A549 (cell line): ENCODE measurements at regions not wholly inside any gene's neighbourhood (a gene's known extent, or its start where the extent isn't known, plus 50 kb on each side); places are given as distances from the start of the nearest gene placed in this dataset.

Experiments
- ATAC-seq, 2 experiments: fragments of 200-7000 bp in 1 of 2; fragments of >200 bp in 1 of 2; cut with Nextera tagmentation in 1 of 2; cut with Tn5 transposase in 1 of 2; 3 replicates each; pipeline versions ENCODE4 v1.8.0 to v1.9.1; 2018 to 2020; ENCODE audit warnings: mild to moderate bottlenecking in 1 of 2, moderate library complexity in 1 of 2
- CTCF ChIA-PET: fragments of 300-600 bp; sonication (Branson Sonifier 250); formaldehyde crosslinking; extraction: SDS; loops from one replicate; lab custom pipeline; 2021; ENCODE audit warnings: antibody characterized with exemption, inconsistent platforms; lab: Yijun Ruan, JAX
- POLR2A ChIA-PET: fragments of 350-600 bp; formaldehyde crosslinking; extraction: SDS; loops from one replicate; lab custom pipeline; 2021; ENCODE audit warnings: antibody characterized with exemption, inconsistent platforms; lab: Yijun Ruan, JAX
- DNase-seq, 2 experiments: peaks; one replicate each; pipeline versions ENCODE4 v3.0.0 to v3.0.0-alpha.2; 2011 to 2016; ENCODE audit warnings: low read depth in 1 of 2, low spot score in 1 of 2
- FAIRE-seq: peaks from 2 replicates; lab custom pipeline; 2011; peaks lifted over from hg19 to GRCh38; lab: Jason Lieb, UNC
- H3K27ac ChIP-seq, 2 experiments: fragments of >200 bp; sonication (Bioruptor Twin); formaldehyde crosslinking; 3 replicates each; pipeline ENCODE4 v1.5.1; 2016 to 2017
- H3K4me1 ChIP-seq: fragments of >200 bp; sonication (Bioruptor Twin); formaldehyde crosslinking; 3 replicates; pipeline ENCODE4 v1.6.1; 2016
- H3K4me2 ChIP-seq: fragments of >200 bp; sonication (Bioruptor Twin); formaldehyde crosslinking; 3 replicates; pipeline ENCODE4 v1.6.1; 2016
- H3K4me3 ChIP-seq: fragments of >200 bp; sonication (Bioruptor Twin); formaldehyde crosslinking; 3 replicates; pipeline ENCODE4 v1.5.1; 2016
- H3K9me3 ChIP-seq: fragments of >200 bp; sonication (Bioruptor Twin); formaldehyde crosslinking; 3 replicates; pipeline ENCODE4 v1.6.1; 2016
- ATOH8 ChIP-seq: fragments of 250-450 bp; sonication (Bioruptor Pico); IDR thresholded peaks from 2 replicates; pipeline ENCODE4 v1.5.0; 2020; ENCODE audit warnings: low read depth, mild to moderate bottlenecking, moderate library complexity
- BHLHE40 ChIP-seq: IDR thresholded peaks from 2 replicates; pipeline ENCODE4 v1.6.1; 2012; ENCODE audit warnings: low read depth, low read length, inconsistent platforms
- CBX8 ChIP-seq: fragments of 200-600 bp; sonication (generic); IDR thresholded peaks from 2 replicates; pipeline ENCODE4 v1.6.1; 2016
- CTCF ChIP-seq: fragments of >200 bp; sonication (Bioruptor Twin); formaldehyde crosslinking; IDR thresholded peaks from 3 replicates; pipeline ENCODE4 v1.5.1; 2016
- E2F6 ChIP-seq: IDR thresholded peaks from 2 replicates; pipeline ENCODE4 v1.6.1; 2012; ENCODE audit warnings: low read depth, borderline replicate concordance
- ESRRA ChIP-seq: fragments of 150-350 bp; IDR thresholded peaks from 2 replicates; pipeline ENCODE4 v1.6.1; 2014; ENCODE audit warnings: mild to moderate bottlenecking, low read length, borderline replicate concordance
- FOXS1 ChIP-seq: fragments of 250-450 bp; sonication (Bioruptor Pico); IDR thresholded peaks from 2 replicates; pipeline ENCODE4 v1.5.0; 2020; ENCODE audit warnings: mild to moderate bottlenecking, moderate library complexity
- GATA3 ChIP-seq: IDR thresholded peaks from 2 replicates; pipeline ENCODE4 v1.6.1; 2012; ENCODE audit warnings: borderline replicate concordance
- HDAC2 ChIP-seq: fragments of 200-600 bp; sonication (generic); IDR thresholded peaks from 2 replicates; pipeline ENCODE4 v1.6.1; 2016
- HMGXB4 ChIP-seq: fragments of 250-450 bp; sonication (Bioruptor Pico); IDR thresholded peaks from 2 replicates; pipeline ENCODE4 v1.5.0; 2021; ENCODE audit warnings: mild to moderate bottlenecking, moderate library complexity, borderline replicate concordance
- HOXA7 ChIP-seq: fragments of 250-450 bp; sonication (Bioruptor Pico); IDR thresholded peaks from 2 replicates; pipeline ENCODE4 v1.5.0; 2020; ENCODE audit warnings: mild to moderate bottlenecking, moderate library complexity
- HOXB13 ChIP-seq: fragments of 250-450 bp; sonication (Bioruptor Pico); IDR thresholded peaks from 2 replicates; pipeline ENCODE4 v1.5.0; 2020; ENCODE audit warnings: low read depth, mild to moderate bottlenecking, moderate library complexity
- HOXB5 ChIP-seq: fragments of 250-450 bp; sonication (Bioruptor Pico); IDR thresholded peaks from 2 replicates; pipeline ENCODE4 v1.5.0; 2020; ENCODE audit warnings: mild to moderate bottlenecking, moderate library complexity
- KDM1A ChIP-seq: fragments of 200-600 bp; sonication (generic); IDR thresholded peaks from 2 replicates; pipeline ENCODE4 v1.6.1; 2016; ENCODE audit warnings: low read depth, mild to moderate bottlenecking
- MAX ChIP-seq: IDR thresholded peaks from 2 replicates; pipeline ENCODE4 v1.6.1; 2012
- MYC ChIP-seq: IDR thresholded peaks from 2 replicates; pipeline ENCODE4 v1.6.1; 2012; ENCODE audit warnings: mild to moderate bottlenecking, inconsistent platforms, low read length, improper control_type of control experiment, borderline replicate concordance
- NFE2L2 ChIP-seq: fragments of 150-350 bp; conservative IDR thresholded peaks from 2 replicates; pipeline ENCODE4 v1.6.1; 2014; ENCODE audit warnings: low read length
- NR3C1 ChIP-seq: fragments of >200 bp; sonication (Bioruptor Twin); formaldehyde crosslinking; IDR thresholded peaks from 3 replicates; pipeline ENCODE4 v1.6.1; 2017
- RAD21 ChIP-seq, 2 experiments: fragments of >200 bp in 1 of 2; sonication (Bioruptor Twin) in 1 of 2; formaldehyde crosslinking in 1 of 2; IDR thresholded peaks in 1 of 2; conservative IDR thresholded peaks in 1 of 2; 2 replicates in 1 of 2; 3 replicates in 1 of 2; pipeline ENCODE4 v1.6.1; 2012 to 2018; ENCODE audit warnings: inconsistent platforms in 1 of 2
- RNF2 ChIP-seq: fragments of 200-600 bp; sonication (generic); IDR thresholded peaks from 2 replicates; pipeline ENCODE4 v1.6.1; 2016; ENCODE audit warnings: low read depth, mild to moderate bottlenecking, antibody characterized with exemption, moderate library complexity, borderline replicate concordance
- SREBF2 ChIP-seq: fragments of 450-650 bp; IDR thresholded peaks from 2 replicates; pipeline ENCODE4 v1.6.1; 2014; ENCODE audit warnings: mild to moderate bottlenecking, moderate library complexity
- TFCP2L1 ChIP-seq: fragments of 250-450 bp; sonication (Bioruptor Pico); IDR thresholded peaks from 2 replicates; pipeline ENCODE4 v1.5.0; 2021; ENCODE audit warnings: mild to moderate bottlenecking
- ZSCAN20 ChIP-seq: fragments of 250-450 bp; sonication (Bioruptor Pico); IDR thresholded peaks from 2 replicates; pipeline ENCODE4 v1.8.0; 2022; ENCODE audit warnings: mild to moderate bottlenecking, moderate library complexity
- WGBS: methylation state at CpG from one replicate; pipeline ENCODE4 v1.1.6; 2017; ENCODE audit errors: missing lambda C conversion rate; 5-methylcytosine and 5-hydroxymethylcytosine counted together

GRCh38 chr3:176856721-176857120 is 340.6 kb downstream of the TBL1XR1 start:
- ATAC-seq, result no peak
- FAIRE-seq, result no peak
- ChIA-PET CTCF (no interaction called here), POLR2A (no interaction called here)
- TF ChIP-seq ESRRA, result no peak
- no peak for TF ChIP-seq KDM1A
- no peak for TF ChIP-seq CBX8
- no peak for TF ChIP-seq ATOH8 (CRISPR knock-in tag)
- no peak overlapping the region for H3K4me3 ChIP-seq
- H3K4me1 ChIP-seq, result no peaks in the 10 kb centered on the region
- no peaks in the 10 kb centered on the region for H3K9me3 ChIP-seq
- no peak overlapping the region for H3K4me2 ChIP-seq
- no peak overlapping the region for H3K27ac ChIP-seq
- DNase-seq, result no peak

GRCh38 chr3:176855901-176856486 is 341.3 kb downstream of the TBL1XR1 start:
- TF ChIP-seq MYC, result no peak
- no peak for TF ChIP-seq TFCP2L1 (CRISPR knock-in tag)
- TF ChIP-seq SREBF2, result no peak
- TF ChIP-seq ZSCAN20 (CRISPR knock-in tag), result no peak
- no peak for TF ChIP-seq CTCF
- TF ChIP-seq RAD21 (conservative IDR thresholded peaks at IDR 0.05 in 1 of 2, IDR thresholded peaks at IDR 0.05 in 1 of 2), result no peak
- TF ChIP-seq HMGXB4 (CRISPR knock-in tag), result no peak
- TF ChIP-seq RNF2, result no peak
- no peak for TF ChIP-seq E2F6
- no peak for TF ChIP-seq HDAC2
- TF ChIP-seq HOXB13 (CRISPR knock-in tag), result no peak
- TF ChIP-seq MAX, result no peak
- TF ChIP-seq GATA3, result no peak
- no peak for TF ChIP-seq NR3C1
- no peak for TF ChIP-seq ATOH8 (CRISPR knock-in tag)
- no peak for TF ChIP-seq NFE2L2
- no peak for TF ChIP-seq BHLHE40
- TF ChIP-seq HOXB5, result no peak
- no peak for TF ChIP-seq HOXA7
- no peak for TF ChIP-seq FOXS1 (CRISPR knock-in tag)
- TF ChIP-seq, all 56 proteins: peak for 0
- ChIA-PET POLR2A (no interaction called here), CTCF (no interaction called here)
- Histone ChIP-seq H3K4me2 (no peak overlapping the region), H3K27ac (no peak overlapping the region), H3K4me1 (no peaks in the 10 kb centered on the region), H3K4me3 (no peak overlapping the region), H3K9me3 (no peaks in the 10 kb centered on the region)
- FAIRE-seq (no peak), ATAC-seq (no peak), DNase-seq (no peak)
- WGBS, result 40% methylated on average over 2 of the region's 2 CpGs
